ENCODE measurements at regions not wholly inside any gene's neighbourhood (a gene's known extent, or its start where the extent isn't known, plus 50 kb on each side); places are given as distances from the start of the nearest gene placed in this dataset.

GRCh38 chr11:23257556-23257955 lies 397.3 kb upstream of the CCDC179 start:
- no peaks in the 10 kb centered on the region for H3K36me3 Mint-ChIP-seq
- ATAC-seq (no peak), DNase-seq (ENCODE audit: low spot score in 2 of 2) (no peak)
- H3K27ac Mint-ChIP-seq = no peak overlapping the region
- H3K9me3 Mint-ChIP-seq = no peaks in the 10 kb centered on the region

- ATAC-seq (no peak), DNase-seq (ENCODE audit: low spot score in 2 of 2) (no peak)
- Mint-ChIP-seq H3K9me3 (peaks cover 0 to 4% of the 10 kb centered on the region in 2 donors), H3K36me3 (no peaks in the 10 kb centered on the region), H3K27ac (no peak overlapping the region)
These were observed 403.2 kb upstream of the CCDC179 start for GRCh38 chr11:23263466-23263865.

GRCh38 chr11:23272095-23272494 lies 411.8 kb upstream of the CCDC179 start:
- no peak for ATAC-seq
- Mint-ChIP-seq H3K27ac (no peak overlapping the region), H3K36me3 (no peaks in the 10 kb centered on the region)

GRCh38 chr11:23278121-23278520 lies 417.8 kb upstream of the CCDC179 start:
- no peak for ATAC-seq
- Mint-ChIP-seq H3K36me3 (no peaks in the 10 kb centered on the region), H3K27ac (no peak overlapping the region)

More at GRCh38 chr11:23272095-23272494, 411.8 kb upstream of the CCDC179 start:
- peaks cover 4 to 22% of the 10 kb centered on the region in 2 donors for H3K9me3 Mint-ChIP-seq
- DNase-seq (ENCODE audit: low spot score in 2 of 2) = no peak

GRCh38 chr11:23280088-23280487 lies 419.8 kb upstream of the CCDC179 start:
- ATAC-seq (no peak), DNase-seq (ENCODE audit: low spot score in 2 of 2) (no peak)
- H3K9me3 Mint-ChIP-seq = peaks cover 0 to 15% of the 10 kb centered on the region in 2 donors
- no peaks in the 10 kb centered on the region for H3K36me3 Mint-ChIP-seq
- H3K27ac Mint-ChIP-seq = no peak overlapping the region

More at GRCh38 chr11:23278121-23278520, 417.8 kb upstream of the CCDC179 start:
- no peak for DNase-seq (ENCODE audit: low spot score in 2 of 2)
- H3K9me3 Mint-ChIP-seq = peaks cover 4 to 26% of the 10 kb centered on the region in 2 donors

GRCh38 chr11:23283666-23284065 lies 423.4 kb upstream of the CCDC179 start:
- ATAC-seq = no peak
- no peak for DNase-seq (ENCODE audit: low spot score in 2 of 2)
- no peak overlapping the region for H3K27ac Mint-ChIP-seq
- peaks cover under 1 to 9% of the 10 kb centered on the region in 2 donors for H3K9me3 Mint-ChIP-seq
- H3K36me3 Mint-ChIP-seq = no peaks in the 10 kb centered on the region

GRCh38 chr11:23284631-23285030 lies 424.4 kb upstream of the CCDC179 start:
- Mint-ChIP-seq H3K27ac (no peak overlapping the region), H3K36me3 (no peaks in the 10 kb centered on the region), H3K9me3 (peaks cover 0 to 9% of the 10 kb centered on the region in 2 donors)
- DNase-seq (ENCODE audit: low spot score in 2 of 2) (no peak), ATAC-seq (no peak)

GRCh38 chr11:23288003-23288783 lies 427.9 kb upstream of the CCDC179 start:
- H3K27ac Mint-ChIP-seq = no peak overlapping the region

GRCh38 chr11:23295241-23295640 lies 435.0 kb upstream of the CCDC179 start:
- Mint-ChIP-seq H3K36me3 (no peaks in the 10 kb centered on the region), H3K9me3 (peaks cover 12 to 15% of the 10 kb centered on the region in 2 donors), H3K27ac (no peak overlapping the region)
- ATAC-seq (no peak), DNase-seq (ENCODE audit: low spot score in 2 of 2) (no peak)

More at GRCh38 chr11:23288003-23288783, 427.9 kb upstream of the CCDC179 start:
- H3K36me3 Mint-ChIP-seq = no peaks in the 10 kb centered on the region
- no peak for DNase-seq (ENCODE audit: low spot score in 2 of 2)
- H3K9me3 Mint-ChIP-seq = peaks cover 8 to 15% of the 10 kb centered on the region in 2 donors
- ATAC-seq = no peak

GRCh38 chr11:23308041-23308440 lies 447.8 kb upstream of the CCDC179 start:
- no peak for DNase-seq (ENCODE audit: low spot score in 2 of 2)
- H3K9me3 Mint-ChIP-seq = peaks cover 27 to 34% of the 10 kb centered on the region in 2 donors
- H3K27ac Mint-ChIP-seq = no peak overlapping the region
- ATAC-seq = no peak
- peaks cover 9 to 14% of the 10 kb centered on the region in 2 donors for H3K36me3 Mint-ChIP-seq

GRCh38 chr11:23310276-23310675 lies 450.0 kb upstream of the CCDC179 start:
- no peak for ATAC-seq

GRCh38 chr11:23311986-23312940 lies 452.0 kb upstream of the CCDC179 start:
- peaks cover 0 to 4% of the 10 kb centered on the region in 2 donors for H3K36me3 Mint-ChIP-seq
- H3K27ac Mint-ChIP-seq = no peak overlapping the region
- ATAC-seq (no peak), DNase-seq (ENCODE audit: low spot score in 2 of 2) (no peak)
- H3K9me3 Mint-ChIP-seq = peaks cover 12 to 24% of the 10 kb centered on the region in 2 donors

More at GRCh38 chr11:23310276-23310675, 450.0 kb upstream of the CCDC179 start:
- Mint-ChIP-seq H3K36me3 (peaks cover 0 to 4% of the 10 kb centered on the region in 2 donors), H3K27ac (no peak overlapping the region), H3K9me3 (peaks cover 16 to 24% of the 10 kb centered on the region in 2 donors)
- no peak for DNase-seq (ENCODE audit: low spot score in 2 of 2)

- no peaks in the 10 kb centered on the region for H3K36me3 Mint-ChIP-seq
- ATAC-seq = no peak
- no peak for DNase-seq (ENCODE audit: low spot score in 2 of 2)
- H3K9me3 Mint-ChIP-seq = peaks cover 12 to 18% of the 10 kb centered on the region in 2 donors
- no peak overlapping the region for H3K27ac Mint-ChIP-seq
These were observed 452.7 kb upstream of the CCDC179 start for GRCh38 chr11:23313001-23313400.

GRCh38 chr11:23314162-23314561 lies 453.9 kb upstream of the CCDC179 start:
- DNase-seq (ENCODE audit: low spot score in 2 of 2) = no peak
- no peak overlapping the region for H3K27ac Mint-ChIP-seq
- H3K9me3 Mint-ChIP-seq = peaks cover 10 to 16% of the 10 kb centered on the region in 2 donors
- no peaks in the 10 kb centered on the region for H3K36me3 Mint-ChIP-seq
- no peak for ATAC-seq

- no peak for ATAC-seq
- no peak for DNase-seq (ENCODE audit: low spot score in 2 of 2)
- Mint-ChIP-seq H3K36me3 (no peaks in the 10 kb centered on the region), H3K9me3 (peaks cover 8 to 12% of the 10 kb centered on the region in 2 donors), H3K27ac (no peak overlapping the region)
These were observed 455.0 kb upstream of the CCDC179 start for GRCh38 chr11:23315286-23315685.

GRCh38 chr11:23317816-23318215 lies 457.5 kb upstream of the CCDC179 start:
- ATAC-seq = no peak
- Mint-ChIP-seq H3K27ac (no peak overlapping the region), H3K36me3 (peaks cover 6 to 8% of the 10 kb centered on the region in 2 donors), H3K9me3 (peaks cover 13 to 15% of the 10 kb centered on the region in 2 donors)
- no peak for DNase-seq (ENCODE audit: low spot score in 2 of 2)

GRCh38 chr11:23318670-23319069 lies 458.4 kb upstream of the CCDC179 start:
- Mint-ChIP-seq H3K36me3 (peaks cover 8% of the 10 kb centered on the region in 2 donors), H3K27ac (no peak overlapping the region), H3K9me3 (peaks cover 17 to 22% of the 10 kb centered on the region in 2 donors)
- ATAC-seq = no peak
- DNase-seq (ENCODE audit: low spot score in 2 of 2) = no peak

Data from activated naive CD4-positive, alpha-beta T cell treated with anti-CD3 and anti-CD28 coated beads, Interleukin-2, amount 50 U/mL, for 72 hours (primary cell).